Stomach (tissue), 8 donors: ENCODE measurements at regions not wholly inside any gene's neighbourhood (a gene's known extent, or its start where the extent isn't known, plus 50 kb on each side); places are given as distances from the start of the nearest gene placed in this dataset.

Experiments
- DNase-seq, 2 donors: peaks; one replicate each; pipeline versions ENCODE4 v3.0.0 to v3.0.0-alpha.2; 2013 to 2019
- H3K27ac ChIP-seq, 5 donors: fragments of 200-600 bp in 4 of 5; sonication (generic) in 4 of 5; one replicate each; pipeline ENCODE4 v1.5.1; 2013 to 2019; ENCODE audit warnings: mild to moderate bottlenecking in 1 of 5, moderate library complexity in 1 of 5
- H3K27me3 ChIP-seq, 3 donors: fragments of 200-600 bp; sonication (generic); one replicate each; pipeline ENCODE4 v1.5.1; 2017 to 2019; ENCODE audit warnings: mixed run types in 1 of 3
- H3K36me3 ChIP-seq, 4 donors: fragments of 200-600 bp; sonication (generic); 1 replicate in 3 of 4; 2 replicates in 1 of 4; pipeline ENCODE4 v1.5.1; 2016 to 2019
- H3K4me1 ChIP-seq, 4 donors: fragments of 200-600 bp; sonication (generic); one replicate each; pipeline ENCODE4 v1.5.1; 2016 to 2019
- H3K4me3 ChIP-seq, 4 donors: fragments of 200-600 bp; sonication (generic) in 3 of 4; one replicate each; pipeline ENCODE4 v1.5.1; 2016 to 2019; ENCODE audit warnings: mild to moderate bottlenecking in 1 of 4
- H3K9me3 ChIP-seq, 4 donors: fragments of 200-600 bp; sonication (generic); one replicate each; pipeline ENCODE4 v1.5.1; 2016 to 2019
- CTCF ChIP-seq, 7 experiments: fragments of 450-650 bp in 4 of 7; fragments of 200-600 bp in 3 of 7; sonication (generic) in 3 of 7; IDR thresholded peaks; one replicate each; pipeline ENCODE4 v1.5.1; 2016 to 2019; ENCODE audit warnings: antibody characterized with exemption in 7 of 7, control low read depth in 2 of 7, mild to moderate bottlenecking in 1 of 7
- EP300 ChIP-seq: sonication (generic); formaldehyde crosslinking; IDR thresholded peaks from one replicate; pipeline ENCODE4 v1.6.1; 2017; ENCODE audit warnings: antibody characterized with exemption
- POLR2A ChIP-seq, 4 donors: fragments of 450-650 bp; IDR thresholded peaks; one replicate each; pipeline ENCODE4 v1.6.1; 2016; ENCODE audit warnings: antibody characterized with exemption in 4 of 4, control low read depth in 2 of 4, mild to moderate bottlenecking in 1 of 4, moderate library complexity in 1 of 4
- POLR2AphosphoS5 ChIP-seq, 3 donors: sonication (generic); formaldehyde crosslinking; IDR thresholded peaks; one replicate each; pipeline ENCODE4 v1.6.1; 2016; ENCODE audit warnings: antibody characterized with exemption in 3 of 3
- WGBS, 5 donors: extraction: QIAGEN DNeasy Blood & Tissue Kit in 3 of 5; methylation state at CpG; one replicate each; pipeline versions ENCODE4 v1.1.5 to v1.1.7; 2013 to 2018; 5-methylcytosine and 5-hydroxymethylcytosine counted together
- intact Hi-C: fragments of 100-400 bp; cut with DNase I; formaldehyde crosslinking; loops from one replicate; pipeline ENCODE4 v1.15.1; 2023; ENCODE audit warnings: low total_unique reads
- donor health status: healthy with polysubstance abuse.
- donor health status: Bipolar disorder and iron deficiency.
- donor health status: healthy.

- no peak overlapping the region for H3K4me3 ChIP-seq
- no peak overlapping the region for H3K27ac ChIP-seq
- DNase-seq, result no peak
- no peak for TF ChIP-seq EP300
- no peak for TF ChIP-seq POLR2A (IDR thresholded peaks at IDR 0.05)
- no peak for TF ChIP-seq POLR2AphosphoS5 (IDR thresholded peaks at IDR 0.05)
- TF ChIP-seq CTCF (IDR thresholded peaks at IDR 0.05), result no peak
- H3K36me3 ChIP-seq, result no peaks in the 10 kb centered on the region
- H3K4me1 ChIP-seq, result peaks cover 0 to 10% (median 4%) of the 10 kb centered on the region in 4 donors
- peaks cover 0 to 10% (median 0%) of the 10 kb centered on the region in 3 donors for H3K27me3 ChIP-seq
- 35 to 90% (median 61%) methylated on average over 2 to 3 of the region's 3 CpGs for WGBS, 5 donors
- intact Hi-C loops, result no loop called here
- H3K9me3 ChIP-seq, result no peaks in the 10 kb centered on the region
These were observed 593.4 kb downstream of the BUD13 start for GRCh38 chr11:116179401-116179800.

GRCh38 chr11:116177521-116178210 lies 595.1 kb downstream of the BUD13 start:
- intact Hi-C loops, result no loop called here
- WGBS, 5 donors, result 60 to 77% (median 65%) methylated on average over 4 of the region's 4 CpGs
- H3K27me3 ChIP-seq, result peaks cover 0 to 16% (median 0%) of the 10 kb centered on the region in 3 donors
- DNase-seq, result no peak
- H3K4me1 ChIP-seq, result peaks cover 0 to 10% (median 4%) of the 10 kb centered on the region in 4 donors
- H3K9me3 ChIP-seq, result no peaks in the 10 kb centered on the region
- no peak overlapping the region for H3K27ac ChIP-seq
- TF ChIP-seq EP300, result no peak
- TF ChIP-seq POLR2A (IDR thresholded peaks at IDR 0.05), result no peak
- H3K4me3 ChIP-seq, result no peak overlapping the region
- no peaks in the 10 kb centered on the region for H3K36me3 ChIP-seq

GRCh38 chr11:116176484-116177005 lies 596.2 kb downstream of the BUD13 start:
- no peak for DNase-seq
- H3K9me3 ChIP-seq, result no peaks in the 10 kb centered on the region
- 61 to 71% (median 68%) methylated on average over 5 to 6 of the region's 6 CpGs for WGBS, 5 donors
- intact Hi-C loops, result no loop called here
- H3K4me3 ChIP-seq, result no peak overlapping the region
- H3K4me1 ChIP-seq, result peaks cover 0 to 10% (median 4%) of the 10 kb centered on the region in 4 donors
- H3K27me3 ChIP-seq, result peaks cover 0 to 16% (median 0%) of the 10 kb centered on the region in 3 donors
- H3K27ac ChIP-seq, result no peak overlapping the region
- H3K36me3 ChIP-seq, result no peaks in the 10 kb centered on the region
- no peak for TF ChIP-seq POLR2AphosphoS5 (IDR thresholded peaks at IDR 0.05)

- Histone ChIP-seq H3K4me1 (peaks cover 0 to 4% (median 2%) of the 10 kb centered on the region in 4 donors), H3K27ac (no peak overlapping the region), H3K27me3 (peaks cover 0 to 20% (median 0%) of the 10 kb centered on the region in 3 donors), H3K36me3 (no peaks in the 10 kb centered on the region), H3K4me3 (no peak overlapping the region), H3K9me3 (no peaks in the 10 kb centered on the region)
- intact Hi-C loops, result no loop called here
- TF ChIP-seq POLR2AphosphoS5 (IDR thresholded peaks at IDR 0.05) (no peak), EP300 (no peak)
- WGBS, 5 donors, result 68 to 85% (median 79%) methylated on average over 7 of the region's 7 CpGs
- peak in 1 of 2 donors; percentile 28 for DNase-seq
These were observed 597.1 kb downstream of the BUD13 start for GRCh38 chr11:116175707-116176106.

- DNase-seq, result no peak
- H3K27ac ChIP-seq, result no peak overlapping the region
- TF ChIP-seq POLR2AphosphoS5 (IDR thresholded peaks at IDR 0.05) (no peak), EP300 (no peak), POLR2A (IDR thresholded peaks at IDR 0.05) (no peak), CTCF (IDR thresholded peaks at IDR 0.05) (no peak)
- no peaks in the 10 kb centered on the region for H3K36me3 ChIP-seq
- intact Hi-C loops, result no loop called here
- no peaks in the 10 kb centered on the region for H3K9me3 ChIP-seq
- H3K4me1 ChIP-seq, result no peaks in the 10 kb centered on the region
- WGBS, 5 donors, result 57 to 70% (median 64%) methylated on average over 19 to 20 of the region's 20 CpGs
- no peak overlapping the region for H3K4me3 ChIP-seq
- peaks cover 0 to 20% (median 0%) of the 10 kb centered on the region in 3 donors for H3K27me3 ChIP-seq
These were observed 598.6 kb downstream of the BUD13 start for GRCh38 chr11:116173941-116174911.
